RWPE1 (cell line): ENCODE measurements at regions not wholly inside any gene's neighbourhood (a gene's known extent, or its start where the extent isn't known, plus 50 kb on each side); places are given as distances from the start of the nearest gene placed in this dataset.
A peak's percentile ranks its signal among the peaks of the same experiment; 100 is the strongest.
"Not testable (repeated sequence)": the region's sequence is repeated elsewhere in the genome, so short reads cannot be mapped to it uniquely, and the experiment has no call there.

Source experiments
- CTCF ChIA-PET: fragments of 350-600 bp; sonication (Branson Sonifier 250); formaldehyde crosslinking; extraction: SDS; loops from one replicate; lab custom pipeline; 2021; lab: Yijun Ruan, JAX
- POLR2A ChIA-PET: fragments of 400-600 bp; formaldehyde crosslinking; extraction: SDS; loops from one replicate; lab custom pipeline; 2020; ENCODE audit warnings: antibody characterized with exemption; ENCODE audit not compliant: low non-redundant PET; lab: Yijun Ruan, JAX
- DNase-seq: peaks from one replicate; pipeline ENCODE4 v3.0.0; 2012; ENCODE audit warnings: low spot score
- H3K27ac ChIP-seq: fragments of 450-650 bp; 2 replicates; pipeline ENCODE4 v1.5.1; 2017
- CTCF ChIP-seq: fragments of 450-650 bp; conservative IDR thresholded peaks from 2 replicates; pipeline ENCODE4 v1.5.1; 2017; ENCODE audit warnings: low read depth, mild to moderate bottlenecking

GRCh38 chrX:109187473-109188168, 294.3 kb downstream of the GUCY2F start:
- no peak overlapping the region for H3K27ac ChIP-seq
- TF ChIP-seq CTCF: no peak
- CTCF ChIA-PET: no interaction called here
- POLR2A ChIA-PET: no interaction called here
- DNase-seq: no peak

GRCh38 chrX:109186939-109187338, 294.9 kb downstream of the GUCY2F start:
- TF ChIP-seq CTCF: no peak
- CTCF ChIA-PET: no interaction called here
- POLR2A ChIA-PET: no interaction called here
- H3K27ac ChIP-seq: no peak overlapping the region
- DNase-seq: no peak

GRCh38 chrX:109184506-109185139, 297.3 kb downstream of the GUCY2F start:
- ChIA-PET POLR2A (no interaction called here), CTCF (no interaction called here)
- H3K27ac ChIP-seq: no peak overlapping the region
- no peak for TF ChIP-seq CTCF
- no peak for DNase-seq

- no peak for DNase-seq
- ChIA-PET POLR2A (no interaction called here), CTCF (no interaction called here)
- no peak overlapping the region for H3K27ac ChIP-seq
- no peak for TF ChIP-seq CTCF
These were observed 309.7 kb downstream of the GUCY2F start for GRCh38 chrX:109172091-109172602.

- no peak overlapping the region for H3K27ac ChIP-seq
- DNase-seq: peak; percentile 4
- CTCF ChIA-PET: no interaction called here
- TF ChIP-seq CTCF: no peak
- POLR2A ChIA-PET: no interaction called here
These were observed 326.7 kb downstream of the GUCY2F start for GRCh38 chrX:109155161-109155560.

GRCh38 chrX:109144173-109144572, 337.7 kb downstream of the GUCY2F start:
- POLR2A ChIA-PET, CTCF ChIA-PET, DNase-seq, H3K27ac ChIP-seq: not testable (repeated sequence)

GRCh38 chrX:109140463-109140862, 341.4 kb downstream of the GUCY2F start:
- ChIA-PET CTCF (no interaction called here), POLR2A (interaction anchor here (0.7 kb wide), 1 partner anchor 38 kb away, joined by 4 read pairs; no protein-coding TSS in a partner anchor)
- DNase-seq: no peak
- no peak overlapping the region for H3K27ac ChIP-seq
- no peak for TF ChIP-seq CTCF
